ENCODE measurements at regions not wholly inside any gene's neighbourhood (a gene's known extent, or its start where the extent isn't known, plus 50 kb on each side); places are given as distances from the start of the nearest gene placed in this dataset.
A peak's percentile ranks its signal among the peaks of the same experiment; 100 is the strongest.

DNA sequence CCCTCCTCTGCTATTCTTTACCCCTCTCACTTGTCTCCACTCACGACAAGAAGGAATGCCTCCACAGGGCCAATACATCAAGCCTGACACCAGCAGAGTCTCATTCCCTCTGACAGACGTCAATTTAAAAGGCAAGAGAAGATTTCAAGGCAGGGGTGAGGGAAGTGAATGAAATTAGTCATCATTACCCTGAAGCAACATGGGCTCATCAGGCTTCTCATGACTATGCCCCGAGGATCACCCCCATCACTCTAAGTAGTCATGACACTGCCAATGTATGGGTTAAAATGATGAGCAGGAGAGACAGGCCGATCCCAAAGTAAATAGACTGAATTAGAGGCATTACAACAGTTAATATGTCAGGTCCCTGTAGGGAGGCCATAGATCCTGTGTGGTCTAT, 504.4 kb downstream of the TLE4 start:
- WGBS, 2 donors, result 46 to 48% methylated on average over 4 of the region's 4 CpGs
- H3K27ac ChIP-seq, result no peak overlapping the region
- ATAC-seq, result no peak

DNA sequence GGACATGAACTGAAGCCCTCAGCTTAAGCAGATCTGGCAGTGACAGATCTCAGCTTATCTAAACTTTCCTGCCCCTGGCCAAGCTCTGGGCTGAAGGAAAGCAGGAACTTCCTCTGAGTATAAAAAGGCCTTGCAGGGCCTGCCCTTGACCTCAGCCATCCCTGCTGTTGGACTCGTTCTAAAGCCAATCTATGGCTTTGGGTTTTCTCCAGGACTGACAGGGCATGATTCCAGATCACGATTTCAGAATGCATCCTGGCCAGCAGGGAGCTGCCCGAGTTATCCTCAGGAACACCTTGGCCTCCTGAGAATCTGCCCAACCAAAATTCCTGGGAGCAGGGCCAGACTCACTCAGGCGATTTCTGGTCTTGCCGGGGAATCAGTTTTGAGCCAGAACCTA, 502.7 kb downstream of the TLE4 start:
- peak; percentile 18 for ATAC-seq

More for the DNA sequence above, 504.4 kb downstream of the TLE4 start:
- Histone ChIP-seq H3K36me3 (replicated peaks in 1 of 2; ENCODE audit: insufficient read depth in 1 of 2, low read depth in 2 of 2) (no peaks in the 10 kb centered on the region), H3K4me1 (no peaks in the 10 kb centered on the region), H3K27me3 (no peaks in the 10 kb centered on the region), H3K4me3 (no peak overlapping the region), H3K9me3 (no peaks in the 10 kb centered on the region)
- TF ChIP-seq, protein P1, sequence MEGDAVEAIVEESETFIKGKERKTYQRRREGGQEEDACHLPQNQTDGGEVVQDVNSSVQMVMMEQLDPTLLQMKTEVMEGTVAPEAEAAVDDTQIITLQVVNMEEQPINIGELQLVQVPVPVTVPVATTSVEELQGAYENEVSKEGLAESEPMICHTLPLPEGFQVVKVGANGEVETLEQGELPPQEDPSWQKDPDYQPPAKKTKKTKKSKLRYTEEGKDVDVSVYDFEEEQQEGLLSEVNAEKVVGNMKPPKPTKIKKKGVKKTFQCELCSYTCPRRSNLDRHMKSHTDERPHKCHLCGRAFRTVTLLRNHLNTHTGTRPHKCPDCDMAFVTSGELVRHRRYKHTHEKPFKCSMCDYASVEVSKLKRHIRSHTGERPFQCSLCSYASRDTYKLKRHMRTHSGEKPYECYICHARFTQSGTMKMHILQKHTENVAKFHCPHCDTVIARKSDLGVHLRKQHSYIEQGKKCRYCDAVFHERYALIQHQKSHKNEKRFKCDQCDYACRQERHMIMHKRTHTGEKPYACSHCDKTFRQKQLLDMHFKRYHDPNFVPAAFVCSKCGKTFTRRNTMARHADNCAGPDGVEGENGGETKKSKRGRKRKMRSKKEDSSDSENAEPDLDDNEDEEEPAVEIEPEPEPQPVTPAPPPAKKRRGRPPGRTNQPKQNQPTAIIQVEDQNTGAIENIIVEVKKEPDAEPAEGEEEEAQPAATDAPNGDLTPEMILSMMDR (IDR thresholded peaks at IDR 0.05), result no peak
- no peak for TF ChIP-seq POLR2A (IDR thresholded peaks at IDR 0.05)
- no peak for DNase-seq
- intact Hi-C loops (cut with DNase I), result no loop called here

GRCh38 chr9:80072451-80072850, 500.7 kb downstream of the TLE4 start:
- intact Hi-C loops (cut with DNase I), result no loop called here
- Histone ChIP-seq H3K27ac (no peak overlapping the region), H3K36me3 (replicated peaks in 1 of 2; ENCODE audit: insufficient read depth in 1 of 2, low read depth in 2 of 2) (no peaks in the 10 kb centered on the region), H3K4me3 (no peak overlapping the region), H3K9me3 (no peaks in the 10 kb centered on the region), H3K4me1 (no peaks in the 10 kb centered on the region), H3K27me3 (no peaks in the 10 kb centered on the region)
- DNase-seq (no peak), ATAC-seq (no peak)
- TF ChIP-seq POLR2A (IDR thresholded peaks at IDR 0.05), result no peak
- TF ChIP-seq, protein P1 (IDR thresholded peaks at IDR 0.05), result no peak
- 65 to 71% methylated on average over 3 of the region's 3 CpGs for WGBS, 2 donors

More for the DNA sequence above, 502.7 kb downstream of the TLE4 start:
- intact Hi-C loops (cut with DNase I), result no loop called here
- no peaks in the 10 kb centered on the region for H3K4me1 ChIP-seq
- H3K9me3 ChIP-seq, result no peaks in the 10 kb centered on the region
- DNase-seq, result peak in 2 of 4 donors; percentile 4 to 10
- no peak overlapping the region for H3K27ac ChIP-seq
- H3K4me3 ChIP-seq, result no peak overlapping the region
- WGBS, 2 donors, result 32 to 43% methylated on average over 5 of the region's 5 CpGs
- H3K36me3 ChIP-seq (replicated peaks in 1 of 2; ENCODE audit: insufficient read depth in 1 of 2, low read depth in 2 of 2), result no peaks in the 10 kb centered on the region
- no peaks in the 10 kb centered on the region for H3K27me3 ChIP-seq
- no peak for TF ChIP-seq POLR2A (IDR thresholded peaks at IDR 0.05)
- TF ChIP-seq, protein P1 (IDR thresholded peaks at IDR 0.05), result no peak

DNA sequence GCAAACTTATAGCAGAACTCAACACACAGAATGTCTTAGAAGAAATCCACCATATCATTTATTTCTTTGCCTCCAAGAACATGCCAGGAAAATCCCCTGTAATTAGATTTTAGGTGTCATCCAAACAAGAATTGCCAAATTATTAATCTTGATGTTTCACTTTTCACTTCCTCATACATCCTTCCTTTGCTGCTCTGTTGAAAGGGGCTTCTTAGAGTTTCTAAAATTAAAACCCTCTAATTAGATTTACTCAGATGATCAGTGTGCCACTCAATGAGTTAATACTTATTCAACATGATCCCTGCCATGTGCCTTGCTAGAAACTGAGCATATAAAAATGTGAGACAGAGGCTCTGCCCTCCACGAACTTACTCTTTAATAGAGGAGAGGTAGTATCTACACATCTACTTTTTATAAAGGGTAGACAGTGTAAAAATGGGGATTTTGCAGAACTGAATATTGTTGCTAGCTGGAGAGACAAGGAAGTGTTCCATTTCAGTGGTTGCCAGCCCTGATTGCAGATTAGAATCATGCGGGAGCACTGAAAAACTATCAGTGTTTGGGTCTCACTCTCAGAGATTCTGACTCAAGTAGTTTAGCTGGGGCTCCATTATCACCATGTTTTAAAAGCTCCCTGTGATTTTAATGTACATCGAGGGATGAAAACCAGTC, 498.4 kb downstream of the TLE4 start:
- intact Hi-C loops (cut with DNase I), result no loop called here

More for the DNA sequence above, 498.4 kb downstream of the TLE4 start:
- no peak for DNase-seq
- Histone ChIP-seq H3K4me1 (no peaks in the 10 kb centered on the region), H3K4me3 (no peak overlapping the region), H3K27ac (no peak overlapping the region), H3K36me3 (replicated peaks in 1 of 2; ENCODE audit: insufficient read depth in 1 of 2, low read depth in 2 of 2) (no peaks in the 10 kb centered on the region), H3K27me3 (no peaks in the 10 kb centered on the region), H3K9me3 (no peaks in the 10 kb centered on the region)
- WGBS, 2 donors, result 66 to 75% methylated on average over 3 of the region's 3 CpGs
- TF ChIP-seq POLR2A (IDR thresholded peaks at IDR 0.05), result no peak
- TF ChIP-seq, protein P1 (IDR thresholded peaks at IDR 0.05), result no peak
- ATAC-seq, result no peak

Data from body of pancreas (tissue), 4 donors.